ENCODE measurements at regions not wholly inside any gene's neighbourhood (a gene's known extent, or its start where the extent isn't known, plus 50 kb on each side); places are given as distances from the start of the nearest gene placed in this dataset.

- in situ Hi-C loops (cut with MboI; ENCODE audit: low pct_unique_long_range_greater_than_20kb, low sequenced_read_pairs, unreplicated experiment): no loop called here
- no peak for TF ChIP-seq CTCF (IDR thresholded peaks at IDR 0.05; ENCODE audit: extremely low read depth, insufficient read depth, missing control alignments)
- no peak for DNase-seq (ENCODE audit: low spot score)
Observed at GRCh38 chr2:186433777-186434432, 52.2 kb upstream of the ZC3H15 start.
